Caco-2 (cell line): ENCODE measurements at regions not wholly inside any gene's neighbourhood (a gene's known extent, or its start where the extent isn't known, plus 50 kb on each side); places are given as distances from the start of the nearest gene placed in this dataset.

Source experiments
- BruUV-seq: library from RNA; stranded (reverse); fragments of 400-500 nt; replicated peaks from 2 replicates; lab custom pipeline; 2021; lab: Mats Ljungman, UMichigan
- CTCF ChIA-PET: fragments of 300-600 bp; sonication (Branson Sonifier 250); formaldehyde crosslinking; loops from one replicate; lab custom pipeline; 2022; ENCODE audit warnings: antibody characterized with exemption; lab: Charles Lee
- POLR2A ChIA-PET: fragments of 300-600 bp; sonication (Branson Sonifier 250); formaldehyde crosslinking; loops from one replicate; lab custom pipeline; 2022; ENCODE audit warnings: antibody characterized with exemption; lab: Charles Lee
- DNase-seq, 2 experiments: peaks; one replicate each; pipeline versions ENCODE4 v3.0.0 to v3.0.0-alpha.2; 2020 to 2022
- H3K27me3 ChIP-seq: replicated peaks from 2 replicates; pipeline ENCODE4 v1.6.0; 2011; ENCODE audit warnings: low read length; ENCODE audit not compliant: control insufficient read depth, insufficient read depth
- H3K36me3 ChIP-seq: 2 replicates; pipeline ENCODE4 v1.5.1; 2011; ENCODE audit warnings: low read length; ENCODE audit not compliant: control insufficient read depth, insufficient read depth
- H3K4me1 ChIP-seq: fragments of 250-450 bp; sonication (Bioruptor Pico); 2 replicates; pipeline ENCODE4 v1.5.1; 2020; ENCODE audit warnings: mild to moderate bottlenecking
- H3K4me3 ChIP-seq: 2 replicates; pipeline ENCODE4 v1.5.1; 2011; ENCODE audit warnings: low read depth, mild to moderate bottlenecking, control low read depth, low read length
- H3K9me3 ChIP-seq: fragments of 250-450 bp; sonication (Bioruptor Pico); 2 replicates; pipeline ENCODE4 v1.5.1; 2020; ENCODE audit warnings: mild to moderate bottlenecking, moderate library complexity
- H3K27ac Mint-ChIP-seq: one replicate; pipeline ENCODE4 v1.8.0; 2022; ENCODE audit warnings: mixed read lengths; ENCODE audit not compliant: unreplicated experiment
- H3K27me3 Mint-ChIP-seq: one replicate; pipeline ENCODE4 v1.8.0; 2022; ENCODE audit warnings: mixed read lengths; ENCODE audit not compliant: insufficient read depth, unreplicated experiment
- H3K36me3 Mint-ChIP-seq: one replicate; pipeline ENCODE4 v1.8.0; 2022; ENCODE audit warnings: mild to moderate bottlenecking, mixed read lengths; ENCODE audit not compliant: insufficient read depth, unreplicated experiment
- H3K4me1 Mint-ChIP-seq: one replicate; pipeline ENCODE4 v1.8.0; 2022; ENCODE audit warnings: low read depth, mixed read lengths; ENCODE audit not compliant: unreplicated experiment
- H3K4me3 Mint-ChIP-seq: one replicate; pipeline ENCODE4 v1.8.0; 2022; ENCODE audit warnings: mild to moderate bottlenecking, moderate library complexity, mixed read lengths; ENCODE audit not compliant: unreplicated experiment
- H3K9me3 Mint-ChIP-seq: one replicate; pipeline ENCODE4 v1.8.0; 2022; ENCODE audit warnings: mixed read lengths; ENCODE audit not compliant: unreplicated experiment
- intact Hi-C: fragments of 100-400 bp; cut with micrococcal nuclease; formaldehyde crosslinking; loops from one replicate; pipeline ENCODE4 v1.10.0; 2022; ENCODE audit not compliant: unreplicated experiment
- TF ChIP-seq, protein P1 (sequence below), 2 experiments: fragments of 200-600 bp in 1 of 2; IDR thresholded peaks; 1 replicate in 1 of 2; 2 replicates in 1 of 2; pipeline versions ENCODE4 v1.5.1 to v1.8.0; 2011 to 2022; ENCODE audit warnings: antibody characterized with exemption in 1 of 2, control low read depth in 1 of 2, inconsistent platforms in 1 of 2, low read depth in 1 of 2, low read length in 1 of 2, mild to moderate bottlenecking in 1 of 2, moderate library complexity in 1 of 2; ENCODE audit not compliant: insufficient read depth in 1 of 2, severe bottlenecking in 1 of 2, unreplicated experiment in 1 of 2

DNA sequence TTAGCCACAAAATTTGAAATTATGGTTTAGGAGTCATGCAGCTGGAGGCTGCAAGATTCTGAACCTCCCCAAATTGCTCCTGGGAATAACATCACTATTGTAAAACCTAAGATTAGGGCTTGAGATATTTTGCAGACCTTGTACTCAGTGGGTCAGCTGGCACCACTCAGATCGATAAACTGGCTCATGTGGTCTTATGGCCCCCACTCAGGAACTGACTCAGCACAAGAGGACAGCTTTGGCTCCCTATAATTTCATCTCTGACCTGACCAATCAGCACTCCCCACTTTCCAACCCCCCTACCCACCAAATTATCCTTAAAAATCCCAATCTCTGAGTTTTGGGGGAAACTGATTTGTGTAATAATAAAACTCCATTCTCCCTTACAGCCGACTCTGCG is 161.6 kb downstream of the BRMS1L start:
- no peak for DNase-seq
- H3K27me3 ChIP-seq = no peaks in the 10 kb centered on the region
- ChIA-PET CTCF (no interaction called here), POLR2A (no interaction called here)
- no peak overlapping the region for H3K27ac Mint-ChIP-seq
- peaks cover 7% of the 10 kb centered on the region for H3K36me3 Mint-ChIP-seq
- H3K4me1 ChIP-seq = peaks cover 6% of the 10 kb centered on the region; the same call in 1 of the 2 replicates
- H3K4me3 Mint-ChIP-seq = no peak overlapping the region
- no peaks in the 10 kb centered on the region for H3K27me3 Mint-ChIP-seq
- TF ChIP-seq, protein P1, sequence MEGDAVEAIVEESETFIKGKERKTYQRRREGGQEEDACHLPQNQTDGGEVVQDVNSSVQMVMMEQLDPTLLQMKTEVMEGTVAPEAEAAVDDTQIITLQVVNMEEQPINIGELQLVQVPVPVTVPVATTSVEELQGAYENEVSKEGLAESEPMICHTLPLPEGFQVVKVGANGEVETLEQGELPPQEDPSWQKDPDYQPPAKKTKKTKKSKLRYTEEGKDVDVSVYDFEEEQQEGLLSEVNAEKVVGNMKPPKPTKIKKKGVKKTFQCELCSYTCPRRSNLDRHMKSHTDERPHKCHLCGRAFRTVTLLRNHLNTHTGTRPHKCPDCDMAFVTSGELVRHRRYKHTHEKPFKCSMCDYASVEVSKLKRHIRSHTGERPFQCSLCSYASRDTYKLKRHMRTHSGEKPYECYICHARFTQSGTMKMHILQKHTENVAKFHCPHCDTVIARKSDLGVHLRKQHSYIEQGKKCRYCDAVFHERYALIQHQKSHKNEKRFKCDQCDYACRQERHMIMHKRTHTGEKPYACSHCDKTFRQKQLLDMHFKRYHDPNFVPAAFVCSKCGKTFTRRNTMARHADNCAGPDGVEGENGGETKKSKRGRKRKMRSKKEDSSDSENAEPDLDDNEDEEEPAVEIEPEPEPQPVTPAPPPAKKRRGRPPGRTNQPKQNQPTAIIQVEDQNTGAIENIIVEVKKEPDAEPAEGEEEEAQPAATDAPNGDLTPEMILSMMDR (IDR thresholded peaks at IDR 0.05; ENCODE audit: insufficient read depth in 1 of 2, low read depth in 1 of 2, low read length in 1 of 2, severe bottlenecking in 1 of 2, unreplicated experiment in 1 of 2) = no peak
- no peaks in the 10 kb centered on the region for H3K9me3 Mint-ChIP-seq
- no peak overlapping the region for H3K4me3 ChIP-seq
- no TSS peak for BruUV-seq
- no peaks in the 10 kb centered on the region for H3K9me3 ChIP-seq
- peaks cover 6% of the 10 kb centered on the region for H3K4me1 Mint-ChIP-seq
- H3K36me3 ChIP-seq = no peaks in the 10 kb centered on the region
- intact Hi-C loops = no loop called here

DNA sequence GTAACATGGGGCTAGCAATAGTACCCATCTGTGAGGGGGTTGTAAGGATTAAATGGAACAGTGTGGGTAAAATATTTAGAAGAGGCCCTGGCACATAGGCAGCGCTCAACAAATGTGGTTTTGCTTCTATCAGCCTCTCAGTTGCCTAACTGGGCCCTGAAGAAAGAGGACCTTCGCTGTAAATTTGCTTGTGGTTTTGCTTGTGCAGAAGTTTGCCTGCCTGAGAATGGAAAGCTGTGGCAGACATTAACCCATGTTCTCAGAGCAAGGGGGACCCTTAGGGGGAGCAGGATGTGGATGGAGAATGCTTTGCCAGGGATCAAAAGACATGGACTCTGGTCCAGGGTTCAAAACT is 160.1 kb downstream of the BRMS1L start:
- ChIA-PET CTCF (no interaction called here), POLR2A (no interaction called here)
- no peaks in the 10 kb centered on the region for H3K9me3 Mint-ChIP-seq
- no TSS peak for BruUV-seq
- no peaks in the 10 kb centered on the region for H3K36me3 ChIP-seq
- no peak for DNase-seq
- no peaks in the 10 kb centered on the region for H3K27me3 Mint-ChIP-seq
- TF ChIP-seq, protein P1 (IDR thresholded peaks at IDR 0.05; ENCODE audit: insufficient read depth in 1 of 2, low read depth in 1 of 2, low read length in 1 of 2, severe bottlenecking in 1 of 2, unreplicated experiment in 1 of 2) = no peak
- H3K4me3 Mint-ChIP-seq = no peak overlapping the region
- no peak overlapping the region for H3K27ac Mint-ChIP-seq
- peaks cover 6% of the 10 kb centered on the region; the same call in 1 of the 2 replicates for H3K4me1 ChIP-seq
- no peaks in the 10 kb centered on the region for H3K9me3 ChIP-seq
- peaks cover 7% of the 10 kb centered on the region for H3K36me3 Mint-ChIP-seq
- H3K4me3 ChIP-seq = no peak overlapping the region
- intact Hi-C loops = no loop called here
- no peaks in the 10 kb centered on the region for H3K27me3 ChIP-seq
- H3K4me1 Mint-ChIP-seq = peaks cover 6% of the 10 kb centered on the region

DNA sequence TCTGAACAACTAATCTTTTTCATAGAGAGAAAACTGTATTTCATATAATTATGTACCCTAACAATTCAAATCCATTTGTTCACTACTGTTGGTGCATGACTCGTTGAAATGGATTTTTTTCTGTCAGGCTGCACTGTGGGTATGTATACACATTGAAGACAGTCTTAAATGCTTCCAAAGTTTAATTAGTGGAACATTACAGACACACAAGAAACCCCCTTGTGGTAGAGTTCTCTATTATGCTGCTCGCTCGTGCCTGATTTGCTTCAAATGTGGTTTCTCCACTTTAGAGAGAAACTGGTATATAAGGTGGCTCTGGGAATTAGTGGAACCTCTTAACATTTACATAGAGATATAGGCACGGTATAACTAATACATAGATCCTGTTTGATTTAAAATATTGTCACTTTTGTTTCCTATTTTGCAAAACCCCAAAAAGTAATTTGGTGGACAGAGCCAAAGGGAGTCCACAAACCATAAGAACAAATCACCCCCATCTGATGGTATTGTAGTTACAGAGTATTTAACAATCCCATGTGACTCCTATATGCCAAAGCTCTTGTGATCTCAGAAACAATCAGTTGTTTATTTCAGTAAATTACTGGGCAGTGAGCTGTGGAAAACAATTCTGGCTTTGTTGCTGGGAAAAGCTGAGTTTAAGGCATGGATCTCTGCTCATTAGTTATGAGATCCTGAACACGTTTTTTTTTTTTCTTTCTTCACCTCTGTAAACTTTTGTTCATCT is 159.5 kb downstream of the BRMS1L start:
- no peaks in the 10 kb centered on the region for H3K9me3 Mint-ChIP-seq
- TF ChIP-seq, protein P1 (IDR thresholded peaks at IDR 0.05; ENCODE audit: insufficient read depth in 1 of 2, low read depth in 1 of 2, low read length in 1 of 2, severe bottlenecking in 1 of 2, unreplicated experiment in 1 of 2) = peak in 1 of 2 experiments; percentile 7
- no peak overlapping the region for H3K27ac Mint-ChIP-seq
- no peaks in the 10 kb centered on the region for H3K9me3 ChIP-seq
- no peak overlapping the region for H3K4me3 Mint-ChIP-seq
- intact Hi-C loops = no loop called here
- H3K27me3 Mint-ChIP-seq = no peaks in the 10 kb centered on the region
- peaks cover 6% of the 10 kb centered on the region for H3K4me1 Mint-ChIP-seq
- no peak overlapping the region for H3K4me3 ChIP-seq
- no TSS peak for BruUV-seq
- H3K4me1 ChIP-seq = peaks cover 6% of the 10 kb centered on the region; the same call in 1 of the 2 replicates
- no peaks in the 10 kb centered on the region for H3K36me3 ChIP-seq
- no peaks in the 10 kb centered on the region for H3K27me3 ChIP-seq
- POLR2A ChIA-PET = no interaction called here
- DNase-seq = no peak
- H3K36me3 Mint-ChIP-seq = peaks cover 4% of the 10 kb centered on the region
- CTCF ChIA-PET = no interaction called here
